ENCODE measurements at regions not wholly inside any gene's neighbourhood (a gene's known extent, or its start where the extent isn't known, plus 50 kb on each side); places are given as distances from the start of the nearest gene placed in this dataset.

DNA sequence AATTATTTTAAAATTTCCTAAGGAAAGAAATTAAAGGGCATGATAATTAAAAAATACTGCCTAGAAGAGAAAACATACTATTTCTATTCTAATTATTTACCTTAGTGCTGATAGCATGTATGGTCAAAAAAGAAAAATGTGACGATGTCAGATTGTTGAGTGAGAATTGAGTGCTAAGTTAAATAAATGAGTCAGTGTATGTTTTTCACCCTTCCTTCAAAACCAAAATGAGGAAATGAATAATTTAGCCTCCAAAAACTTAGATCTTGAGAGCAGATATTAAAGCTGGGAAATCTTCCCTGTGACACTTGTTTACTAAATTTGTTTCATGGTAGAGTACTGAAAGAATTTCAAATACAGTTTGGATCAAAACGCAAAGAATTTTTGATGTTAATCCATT is 58.6 kb upstream of the NYAP2 start:
- DNase-seq = no peak

DNA sequence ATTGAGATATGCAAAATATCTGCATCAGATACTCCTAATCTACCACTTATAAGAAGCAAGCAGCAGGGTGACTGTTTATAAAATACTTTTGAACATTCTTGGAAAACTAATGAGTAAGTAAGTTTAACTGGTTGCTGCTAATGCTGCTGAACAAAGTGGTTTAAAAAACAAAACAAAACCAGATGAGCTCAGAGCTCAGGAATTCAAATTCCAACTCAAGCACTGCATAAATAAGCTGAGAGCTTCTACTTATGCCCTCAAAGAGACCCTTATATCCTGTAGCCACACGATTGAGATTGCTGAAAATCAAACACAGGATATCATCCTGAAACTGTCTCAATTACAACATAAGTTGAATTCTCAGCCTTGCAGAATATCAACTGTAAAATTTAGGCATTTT is 62.3 kb upstream of the NYAP2 start:
- no peak for DNase-seq

DNA sequence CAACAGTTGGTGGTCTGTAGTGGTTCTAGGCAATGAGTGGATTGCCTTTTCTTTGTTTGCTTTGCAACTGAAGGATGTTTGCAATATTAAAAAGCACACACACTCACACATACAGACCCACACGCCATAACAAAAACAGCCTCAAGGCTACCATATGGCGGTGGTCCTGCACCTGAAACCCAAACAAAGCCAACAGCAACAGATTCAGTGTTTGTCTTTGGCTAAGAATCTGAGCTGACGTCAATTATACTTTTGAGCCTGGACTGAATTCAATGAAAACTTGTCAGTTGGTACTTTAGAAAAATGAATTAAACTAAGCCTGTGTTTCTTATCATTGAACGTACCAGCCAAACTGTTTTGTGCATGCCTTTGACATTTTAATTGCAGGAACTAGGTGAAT is 65.0 kb upstream of the NYAP2 start:
- no peak for DNase-seq

DNA sequence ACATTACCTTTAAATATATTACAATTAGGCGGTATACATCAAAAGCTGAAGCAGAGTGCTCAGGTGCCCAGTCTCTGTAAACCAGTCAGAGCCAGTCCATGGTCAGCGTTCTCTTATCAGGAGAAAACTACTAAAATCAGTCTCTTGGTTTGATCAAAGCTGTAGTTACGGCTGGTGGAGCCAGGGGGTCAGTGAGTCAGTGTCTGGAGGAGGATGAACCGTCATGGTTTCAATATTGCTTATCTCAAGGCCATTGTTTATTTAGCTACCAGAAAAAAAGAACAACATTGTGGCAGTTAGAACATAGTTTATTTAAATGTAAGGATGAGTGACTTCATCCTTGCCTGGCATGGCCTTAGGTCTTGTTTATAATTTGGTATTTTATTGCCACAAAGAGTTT is 71.3 kb upstream of the NYAP2 start:
- no peak for DNase-seq

DNA sequence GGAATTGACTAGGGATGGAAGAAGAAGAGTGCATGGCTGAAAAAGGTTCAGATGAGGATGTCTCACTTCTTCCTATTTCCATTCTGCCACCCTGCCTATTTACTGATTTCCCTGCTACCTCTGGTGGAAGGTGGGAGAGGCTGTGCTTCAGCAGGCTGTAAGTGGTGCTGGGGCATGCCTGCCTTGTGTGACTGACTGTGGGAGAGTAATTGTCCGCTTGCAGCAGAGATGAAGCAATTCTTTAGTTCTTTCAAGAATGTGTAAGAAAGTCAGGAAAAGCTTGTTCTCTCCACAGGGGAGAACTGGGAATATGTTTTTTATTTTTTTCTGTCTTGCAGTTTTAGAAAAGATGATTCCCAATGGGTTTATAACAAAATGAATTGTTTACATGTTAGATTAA is 72.5 kb upstream of the NYAP2 start:
- no peak for DNase-seq

DNA sequence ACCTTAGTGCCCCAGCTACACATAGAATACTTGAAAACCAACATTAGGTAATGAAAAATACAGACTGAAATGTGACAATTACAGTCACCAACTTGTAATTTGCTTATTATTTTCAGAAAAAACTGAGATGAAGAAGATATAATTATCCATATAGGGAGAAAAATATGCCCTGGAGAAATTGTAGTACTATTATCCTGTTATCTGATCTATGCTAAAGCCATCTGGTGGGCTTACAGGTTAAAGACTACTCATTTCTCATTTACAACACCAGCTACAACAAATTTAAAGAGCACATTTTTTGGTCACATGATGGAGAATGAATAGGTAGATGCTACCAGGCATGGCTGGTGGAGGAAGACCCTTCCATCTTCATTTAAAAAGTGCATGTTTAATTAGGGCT is 79.6 kb upstream of the NYAP2 start:
- no peak for DNase-seq

DNA sequence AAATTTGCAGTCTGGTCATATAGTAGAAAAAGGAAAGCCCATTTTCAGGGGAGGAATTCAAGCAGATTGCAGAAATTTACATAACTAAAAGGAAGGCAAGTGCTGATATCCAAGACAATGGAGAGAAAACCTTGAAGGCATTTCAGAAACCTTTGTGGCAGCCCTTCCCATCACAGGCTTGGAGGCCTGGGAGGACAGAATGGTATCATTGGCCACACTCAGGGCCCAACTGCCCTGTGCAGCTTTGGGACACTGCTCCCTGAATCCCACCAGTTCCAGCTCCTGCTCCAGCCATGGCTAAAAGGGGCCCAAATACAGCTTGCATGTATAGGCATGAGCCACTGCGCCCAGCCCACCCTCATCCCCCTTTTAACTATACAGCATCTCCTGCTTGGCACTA is 81.1 kb upstream of the NYAP2 start:
- no peak for DNase-seq

DNA sequence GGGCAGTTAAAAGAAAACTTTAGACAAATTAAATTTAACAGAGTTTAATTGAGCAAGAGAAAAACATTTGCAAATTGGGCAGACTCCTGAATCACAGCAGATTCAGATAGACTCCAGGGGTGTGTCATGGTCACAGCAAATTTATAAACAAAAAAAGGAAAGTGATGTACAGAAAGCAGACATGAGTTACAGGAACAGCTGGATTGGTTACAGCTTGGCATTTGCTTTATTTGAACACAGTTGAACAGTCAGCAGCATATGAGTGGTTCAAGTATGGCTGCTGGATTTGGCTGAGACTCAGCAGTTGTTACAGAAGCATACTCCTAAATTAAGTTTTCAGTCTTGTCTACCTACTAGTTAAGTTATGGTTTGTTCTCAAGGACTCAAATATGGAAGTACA is 82.3 kb upstream of the NYAP2 start:
- DNase-seq = no peak

DNA sequence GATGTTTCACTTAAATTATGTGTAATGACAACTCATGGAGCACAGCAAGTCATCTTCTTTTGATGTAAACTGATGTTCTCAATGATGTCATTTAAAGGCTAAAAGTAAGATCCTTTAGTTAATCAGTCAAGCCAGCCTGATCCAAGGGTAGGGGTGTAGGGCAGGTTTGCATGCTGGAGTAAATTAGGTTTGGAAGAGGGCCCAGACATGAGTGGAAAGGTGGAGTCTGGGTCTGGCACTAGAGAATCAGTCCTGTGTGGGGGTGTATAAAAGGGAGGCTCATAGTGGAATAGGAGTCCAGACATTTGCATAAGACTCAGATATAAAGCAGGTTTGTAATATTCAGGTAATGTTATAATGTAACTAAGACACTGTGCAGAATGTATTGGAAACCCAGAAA is 88.8 kb upstream of the NYAP2 start:
- no peak for DNase-seq

DNA sequence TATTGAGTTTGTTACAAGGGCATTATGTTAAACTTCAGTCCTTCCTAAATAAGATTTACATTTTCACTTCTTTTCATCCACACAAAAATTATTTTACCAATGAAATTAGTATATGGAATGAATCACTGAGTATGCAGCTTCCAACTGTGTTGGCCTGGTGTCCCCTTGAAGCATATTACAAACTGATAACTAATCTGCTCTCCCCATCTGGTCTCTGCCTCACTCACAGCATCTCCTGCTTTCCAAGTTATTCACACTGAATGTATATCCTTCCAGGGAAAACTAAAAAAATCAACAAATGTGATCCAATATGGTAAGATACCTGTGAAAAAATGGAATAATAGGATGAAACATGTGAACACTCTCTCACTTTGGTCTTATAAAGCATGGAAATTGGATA is 90.0 kb upstream of the NYAP2 start:
- no peak for DNase-seq

DNA sequence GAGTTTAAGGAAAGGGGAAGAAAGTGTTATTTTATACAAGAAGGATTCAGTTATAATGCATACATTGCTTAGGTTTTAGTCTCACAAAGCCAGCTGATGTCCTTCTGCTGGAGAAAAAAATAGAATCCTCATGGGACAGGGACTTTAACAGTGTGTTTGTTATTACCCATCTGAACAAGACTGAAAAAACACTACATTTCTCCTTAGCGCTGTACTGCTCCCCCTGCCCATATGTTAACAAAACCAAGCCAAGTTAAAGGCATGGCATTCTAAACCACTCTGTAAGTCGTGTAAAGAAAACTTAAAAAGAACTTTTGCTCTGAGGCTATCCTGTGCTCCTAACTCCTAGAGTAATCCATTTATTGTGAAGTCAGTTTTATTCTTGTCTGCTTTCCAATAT is 102.6 kb upstream of the NYAP2 start:
- DNase-seq = no peak

DNA sequence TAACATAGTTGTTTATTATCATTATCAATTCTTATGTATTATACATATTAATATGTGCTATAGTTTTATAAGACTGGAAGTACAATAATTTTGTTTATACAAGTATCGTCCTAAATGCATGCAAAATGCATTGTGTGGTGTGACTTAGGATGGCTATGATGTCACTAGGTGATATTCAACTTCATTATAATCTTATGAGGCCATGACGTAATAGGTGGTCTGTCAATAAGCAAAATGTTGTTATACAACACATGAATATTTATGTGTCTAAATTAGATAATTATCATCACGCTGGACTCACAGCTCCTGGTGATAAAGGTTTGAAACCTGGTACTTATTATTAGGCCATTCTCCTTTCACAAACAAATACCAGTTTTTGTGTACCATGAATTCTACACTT is 104.4 kb upstream of the NYAP2 start:
- DNase-seq = no peak

DNA sequence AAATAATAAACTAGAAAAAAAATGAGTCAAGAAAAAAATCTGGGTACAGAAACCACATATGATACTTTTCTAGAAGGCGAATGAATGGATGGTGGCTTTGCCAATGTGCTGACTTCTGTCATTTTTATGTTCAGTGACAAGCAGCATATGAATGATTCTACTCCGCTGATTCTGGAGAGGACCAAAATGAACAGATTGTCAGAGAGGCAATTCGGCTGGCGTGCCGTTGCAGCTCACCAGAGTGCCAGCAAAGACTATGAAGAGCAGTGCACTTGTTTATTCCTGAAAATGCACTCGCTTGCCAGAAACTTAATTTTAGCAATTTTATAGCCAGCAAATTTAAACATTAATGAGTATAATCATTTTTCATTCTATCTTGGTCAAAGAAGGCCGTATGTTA is 105.9 kb upstream of the NYAP2 start:
- DNase-seq = no peak

DNA sequence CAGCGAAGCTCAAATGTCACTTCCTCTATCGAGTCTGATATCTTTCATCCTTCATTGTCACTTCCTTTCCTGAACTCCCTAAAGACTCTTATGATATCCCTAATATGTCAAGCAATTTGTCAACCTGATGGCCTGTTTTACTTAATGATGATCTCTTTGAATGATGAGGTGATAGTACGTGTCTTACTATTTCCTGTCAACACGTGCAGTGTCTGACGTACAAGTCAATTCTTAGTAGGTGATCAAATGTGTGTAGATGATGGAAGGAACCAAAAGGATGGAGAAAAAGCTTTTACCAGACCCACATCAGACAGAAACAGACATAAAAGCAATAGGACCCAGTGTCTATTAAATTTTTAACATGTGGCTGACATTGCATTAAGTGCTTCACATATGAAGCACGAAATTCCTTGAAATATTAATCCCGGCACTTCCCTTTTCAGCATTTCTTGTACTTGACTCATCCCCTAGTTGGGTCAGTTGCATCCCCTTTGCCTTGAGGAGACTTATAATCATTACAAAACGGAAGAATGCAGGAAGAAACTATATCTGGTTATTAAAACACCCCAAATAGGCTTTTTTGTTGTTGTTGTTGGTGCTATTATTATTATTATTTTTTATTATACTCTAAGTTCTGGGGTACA is 108.6 kb upstream of the NYAP2 start:
- DNase-seq = no peak

DNA sequence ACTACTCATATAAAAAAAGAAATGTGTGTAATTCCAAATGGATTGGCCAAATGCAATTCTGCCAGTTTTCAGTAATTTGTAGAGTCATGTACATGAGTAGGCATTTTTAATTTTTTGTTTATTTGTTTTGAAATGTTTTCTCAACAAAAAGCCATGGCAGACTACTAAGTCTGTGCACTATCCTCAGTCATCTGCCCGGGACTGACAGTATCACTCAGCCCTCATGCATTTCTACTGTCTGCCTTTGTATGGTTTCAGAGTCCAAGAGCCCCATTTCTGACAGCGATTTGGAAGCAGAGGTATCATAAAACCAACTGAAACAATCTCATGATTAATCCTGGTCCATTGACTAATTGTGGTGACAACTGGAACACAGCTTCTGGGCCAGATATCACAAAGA is 109.9 kb upstream of the NYAP2 start:
- no peak for DNase-seq

DNA sequence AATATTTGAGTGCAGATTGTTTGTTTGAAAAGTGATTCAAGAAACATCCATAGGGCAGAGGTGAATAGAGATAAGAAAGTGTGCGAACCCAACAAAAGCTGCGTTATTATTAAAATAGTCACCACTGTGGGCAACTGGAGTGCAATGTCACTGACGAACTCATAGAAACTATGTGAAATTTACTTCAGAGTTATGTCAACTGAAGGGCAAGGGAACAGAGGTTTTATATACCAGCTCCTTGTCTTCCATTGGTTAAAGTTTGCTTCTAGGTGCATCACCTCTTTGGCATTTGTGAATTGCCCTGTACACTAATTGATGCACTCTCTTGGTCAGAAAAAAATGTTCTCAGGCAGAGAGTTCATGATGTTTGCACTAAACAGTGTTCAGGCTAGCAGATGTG is 110.5 kb upstream of the NYAP2 start:
- no peak for DNase-seq

DNA sequence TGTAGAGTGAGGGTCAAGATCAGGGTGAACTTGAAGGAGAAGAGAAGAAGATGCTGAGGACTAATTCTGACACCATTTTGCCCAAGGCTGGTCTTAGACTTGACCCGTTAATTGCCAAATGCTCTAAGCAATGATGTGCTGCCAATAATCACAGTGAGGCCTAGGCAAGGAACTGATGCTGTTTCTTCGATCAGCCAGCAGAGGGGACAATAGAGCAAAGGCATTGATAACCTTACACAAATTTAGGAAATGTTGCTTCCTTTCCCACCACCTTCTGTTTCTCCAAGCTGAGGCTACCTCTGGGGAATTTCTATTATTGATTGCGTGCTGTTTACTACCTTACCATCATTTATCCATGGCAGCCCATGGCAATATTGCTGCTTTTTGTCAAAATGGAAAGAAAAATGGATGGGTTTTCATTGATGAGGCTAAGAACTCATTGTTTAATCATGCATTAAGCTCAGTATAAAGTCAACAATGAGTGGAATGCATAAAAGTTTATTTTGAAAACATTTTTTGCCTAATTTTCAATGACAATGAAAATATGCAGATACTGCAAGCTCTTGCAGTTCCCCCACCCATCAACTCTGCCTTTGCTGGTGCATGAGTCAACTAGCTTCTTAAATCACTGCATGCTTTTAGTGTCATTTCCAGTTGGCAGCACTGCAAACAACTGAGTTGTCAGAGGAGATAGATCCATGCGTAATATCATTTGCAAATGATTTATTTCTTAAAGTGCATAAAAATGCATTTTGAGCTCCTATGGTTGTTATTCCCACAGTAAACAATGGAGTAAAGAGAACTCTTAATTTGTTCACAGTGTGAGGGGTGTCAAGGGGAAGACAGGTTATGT is 116.4 kb upstream of the NYAP2 start:
- DNase-seq = peak; percentile 37

DNA sequence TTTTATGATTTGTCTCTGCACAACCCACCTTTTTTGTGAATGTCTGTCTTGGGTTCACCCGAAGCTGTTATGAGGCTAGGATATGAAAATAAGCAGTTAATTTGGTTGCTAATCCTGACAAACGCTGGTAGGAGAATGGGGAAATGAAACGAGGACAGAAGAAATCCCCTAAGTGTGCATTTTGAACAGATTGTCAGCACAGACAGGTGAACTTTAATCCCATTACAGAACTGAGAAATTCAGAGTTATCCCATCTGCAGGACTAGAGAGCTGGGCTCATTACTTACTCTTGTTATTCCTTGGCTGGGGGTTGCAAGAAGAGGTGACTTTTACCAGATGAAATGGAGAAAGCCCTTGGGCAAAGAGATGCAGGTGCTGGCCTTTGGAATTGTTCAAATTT is 123.3 kb upstream of the NYAP2 start:
- no peak for DNase-seq

DNA sequence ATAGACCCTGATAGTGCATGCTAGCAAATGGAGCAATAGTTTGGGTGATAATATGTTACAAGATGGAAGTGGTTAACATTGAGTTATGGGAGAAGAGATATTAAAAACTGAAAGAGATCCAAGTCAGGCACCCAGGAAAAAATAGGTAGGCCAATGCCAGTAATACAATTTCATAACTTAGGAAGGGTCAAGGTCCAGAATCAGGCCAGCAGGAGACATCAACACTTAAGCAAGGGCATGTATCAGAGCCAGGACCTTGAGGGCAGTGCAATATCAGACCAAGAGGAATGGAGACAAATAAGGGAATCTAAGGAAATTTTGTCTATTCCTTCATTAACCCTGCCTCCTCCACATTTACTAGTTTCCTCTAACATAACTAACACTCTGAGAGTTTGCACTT is 124.1 kb upstream of the NYAP2 start:
- DNase-seq = no peak

DNA sequence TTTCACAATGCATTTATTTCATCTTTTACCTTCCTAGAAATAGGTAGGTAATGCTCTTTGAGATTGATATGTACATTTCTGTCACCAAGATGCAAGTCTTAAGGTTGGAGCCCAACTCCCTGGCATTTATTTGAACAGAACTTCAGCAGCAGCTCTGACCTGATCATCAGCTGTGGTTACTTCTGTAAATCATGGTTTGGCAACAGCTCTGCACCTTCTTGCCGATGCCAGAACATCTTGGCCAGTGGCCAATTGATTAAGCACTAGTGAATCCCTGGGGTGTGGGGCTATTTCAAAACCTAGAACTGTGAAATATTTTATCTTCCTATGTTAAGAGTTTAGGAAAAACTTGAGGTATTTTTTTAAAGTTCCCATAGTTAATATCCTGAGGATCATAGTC is 124.8 kb upstream of the NYAP2 start:
- no peak for DNase-seq

DNA sequence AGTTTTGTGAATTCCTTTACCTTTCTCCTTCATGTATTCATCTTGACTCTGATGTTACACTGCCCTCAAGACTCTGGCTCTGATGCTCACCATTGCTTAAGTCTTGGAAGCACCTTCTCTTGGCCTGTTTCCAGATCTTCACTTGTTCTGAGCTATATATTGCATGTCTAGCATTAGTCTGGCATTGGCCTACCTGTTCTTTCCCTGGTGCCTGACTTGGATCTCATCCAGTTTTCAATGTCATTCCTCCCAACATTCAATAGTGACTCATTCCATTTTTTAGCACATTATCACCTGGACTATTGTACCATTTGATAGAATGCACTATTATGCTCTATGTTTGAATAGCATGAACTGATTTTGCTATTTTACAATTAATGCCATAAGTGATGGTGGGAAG is 127.3 kb upstream of the NYAP2 start:
- no peak for DNase-seq

DNA sequence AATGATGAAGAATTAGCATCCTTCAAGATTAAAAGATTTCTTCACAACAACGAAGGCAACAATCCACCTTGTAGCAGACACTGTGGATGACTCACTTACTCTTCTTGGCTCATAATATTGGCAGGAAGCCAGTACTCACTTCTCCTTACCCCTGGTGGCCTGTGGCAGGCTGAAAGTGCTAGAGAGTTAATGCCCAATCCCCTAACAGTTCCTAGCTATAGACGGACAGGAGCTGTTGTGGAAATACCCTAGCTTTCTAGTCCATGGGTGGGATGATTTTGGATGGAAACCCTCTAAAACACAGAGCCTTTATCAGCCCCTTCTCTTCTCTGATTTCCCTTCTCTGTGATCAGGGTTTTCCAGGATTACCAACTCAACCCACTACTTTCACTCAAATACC is 128.6 kb upstream of the NYAP2 start:
- peak; percentile 30 for DNase-seq

DNA sequence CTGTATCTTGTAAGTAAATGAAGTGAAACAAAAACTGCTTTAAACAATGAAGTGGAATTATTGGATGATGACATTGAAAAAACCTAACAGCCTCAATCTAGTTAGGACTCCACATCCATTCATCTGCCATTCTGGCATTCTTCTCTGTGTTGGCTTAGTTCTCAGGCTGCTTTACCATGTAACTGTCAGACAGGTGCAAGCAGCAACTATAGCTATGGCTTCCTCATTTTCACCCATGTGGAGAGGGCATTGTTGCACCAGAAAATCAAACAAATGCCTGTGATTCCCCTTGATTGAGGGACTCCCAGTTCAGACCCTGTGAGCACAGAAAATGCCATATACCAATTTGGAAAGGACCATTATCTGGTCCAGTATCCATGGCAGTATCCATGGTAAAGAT is 129.5 kb upstream of the NYAP2 start:
- no peak for DNase-seq

DNA sequence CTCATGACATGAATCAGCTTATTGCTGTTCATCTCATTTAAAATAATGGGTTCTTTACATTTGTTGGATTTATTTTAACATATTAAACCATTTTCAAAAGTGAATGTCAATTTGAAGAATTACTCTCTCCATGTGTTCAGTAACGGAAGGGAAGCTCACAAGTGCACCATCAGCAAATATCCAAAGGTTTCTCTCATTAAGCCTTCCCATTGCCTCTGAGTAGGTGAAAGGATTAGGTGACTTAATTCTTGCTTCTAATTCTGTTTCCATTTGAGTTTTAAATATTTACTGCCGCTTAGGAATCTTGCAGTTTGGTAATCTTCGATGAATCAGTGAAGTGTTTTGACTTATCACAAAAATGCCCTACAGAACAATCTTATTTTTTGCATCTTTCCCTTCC is 145.1 kb upstream of the NYAP2 start:
- no peak for DNase-seq

DNA sequence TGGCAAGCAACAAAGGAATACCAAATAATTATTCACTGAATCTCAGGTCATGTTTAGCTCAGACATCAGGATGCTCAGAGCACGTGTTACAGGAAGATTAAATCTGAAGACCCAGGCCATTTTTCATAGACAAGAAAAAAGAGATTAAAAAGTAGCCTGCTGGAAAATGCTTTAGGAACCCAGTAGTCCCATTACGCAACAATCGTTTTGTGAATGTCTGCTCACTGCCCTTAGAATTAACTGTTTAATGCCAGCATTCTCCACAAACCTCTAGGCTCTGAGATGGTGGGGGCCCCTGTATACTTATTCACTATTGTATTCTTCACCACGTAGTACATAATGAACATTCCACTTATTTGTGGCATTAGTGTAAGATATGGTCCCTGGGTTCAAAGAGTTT is 154.6 kb upstream of the NYAP2 start:
- no peak for DNase-seq
